Lung (tissue), 11 donors: ENCODE measurements at regions not wholly inside any gene's neighbourhood (a gene's known extent, or its start where the extent isn't known, plus 50 kb on each side); places are given as distances from the start of the nearest gene placed in this dataset.

ENCODE experiments used
- ATAC-seq: fragments of 200-7000 bp; cut with Tn5 transposase; one replicate; pipeline ENCODE4 v1.9.1; 2020; ENCODE audit warnings: moderate number of reproducible peaks; ENCODE audit not compliant: insufficient read depth, low FRiP score
- DNase-seq, 3 donors: peaks; one replicate each; pipeline ENCODE4 v3.0.0-alpha.2; 2013 to 2017
- H3K27ac ChIP-seq, 2 donors: one replicate each; pipeline ENCODE4 v1.5.1; 2013; ENCODE audit warnings: mild to moderate bottlenecking in 2 of 2, moderate library complexity in 2 of 2, control low read depth in 1 of 2, inconsistent platforms in 1 of 2, low read depth in 1 of 2, low read length in 1 of 2
- H3K27me3 ChIP-seq, 3 donors: one replicate each; pipeline ENCODE4 v1.5.1; 2013; ENCODE audit warnings: low read length in 2 of 3; ENCODE audit not compliant: control insufficient read depth in 3 of 3, insufficient read depth in 3 of 3
- H3K36me3 ChIP-seq, 4 donors: one replicate each; pipeline ENCODE4 v1.5.1; 2013; ENCODE audit warnings: low read length in 4 of 4, mild to moderate bottlenecking in 1 of 4, moderate library complexity in 1 of 4; ENCODE audit not compliant: control insufficient read depth in 4 of 4, insufficient read depth in 4 of 4
- H3K4me1 ChIP-seq, 5 donors: one replicate each; pipeline ENCODE4 v1.5.1; 2013; ENCODE audit warnings: low read length in 5 of 5, mild to moderate bottlenecking in 2 of 5, moderate library complexity in 1 of 5; ENCODE audit not compliant: control insufficient read depth in 5 of 5, insufficient read depth in 5 of 5
- H3K4me3 ChIP-seq: one replicate; pipeline ENCODE4 v1.5.1; 2013; ENCODE audit warnings: mild to moderate bottlenecking, control low read depth, moderate library complexity
- H3K9ac ChIP-seq, 2 donors: one replicate each; pipeline ENCODE4 v1.5.1; 2013; ENCODE audit warnings: low read length in 2 of 2, control low read depth in 1 of 2; ENCODE audit not compliant: insufficient read depth in 1 of 2
- H3K9me3 ChIP-seq, 4 donors: one replicate each; pipeline ENCODE4 v1.5.1; 2013; ENCODE audit warnings: low read length in 3 of 4, mild to moderate bottlenecking in 1 of 4, moderate library complexity in 1 of 4; ENCODE audit not compliant: control insufficient read depth in 4 of 4, insufficient read depth in 3 of 4
- WGBS, 2 donors: extraction: QIAGEN DNeasy Blood & Tissue Kit; methylation state at CpG; one replicate each; pipeline ENCODE4 v1.1.7; 2013; 5-methylcytosine and 5-hydroxymethylcytosine counted together
- TF ChIP-seq, protein P1 (sequence below): IDR thresholded peaks from 2 replicates; pipeline ENCODE4 v1.5.1; 2012; ENCODE audit warnings: mild to moderate bottlenecking; ENCODE audit errors: control extremely low read depth, extremely low read depth
- donor health status: control.
- donor health status: control.
- donor health status: Bipolar disorder and iron deficiency.
- donor health status: healthy.
- donor health status: DM: yes; HTN: yes; CAD: no.

DNA sequence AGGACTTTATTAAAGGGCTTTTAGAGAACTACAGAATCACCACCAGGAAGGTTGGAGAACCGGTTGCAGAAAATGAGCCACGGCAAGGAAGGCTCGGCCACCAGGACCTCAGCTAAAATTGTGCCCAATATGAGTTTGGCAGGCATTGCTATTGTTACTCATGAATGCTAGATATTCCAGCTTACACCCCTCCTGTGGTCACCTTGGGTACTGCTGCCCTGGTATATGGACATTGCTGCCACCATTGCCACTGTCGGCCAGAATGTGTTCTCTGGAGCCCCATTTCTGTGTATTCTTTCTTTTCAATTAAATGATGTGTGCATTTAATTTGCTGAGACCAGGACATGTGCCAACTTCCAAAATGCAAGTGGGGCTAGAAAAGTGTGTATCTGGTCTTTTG lies 626.7 kb upstream of the BOD1L1 start:
- H3K27ac ChIP-seq: no peak overlapping the region
- no peaks in the 10 kb centered on the region for H3K27me3 ChIP-seq
- H3K9ac ChIP-seq: no peak overlapping the region
- TF ChIP-seq, protein P1, sequence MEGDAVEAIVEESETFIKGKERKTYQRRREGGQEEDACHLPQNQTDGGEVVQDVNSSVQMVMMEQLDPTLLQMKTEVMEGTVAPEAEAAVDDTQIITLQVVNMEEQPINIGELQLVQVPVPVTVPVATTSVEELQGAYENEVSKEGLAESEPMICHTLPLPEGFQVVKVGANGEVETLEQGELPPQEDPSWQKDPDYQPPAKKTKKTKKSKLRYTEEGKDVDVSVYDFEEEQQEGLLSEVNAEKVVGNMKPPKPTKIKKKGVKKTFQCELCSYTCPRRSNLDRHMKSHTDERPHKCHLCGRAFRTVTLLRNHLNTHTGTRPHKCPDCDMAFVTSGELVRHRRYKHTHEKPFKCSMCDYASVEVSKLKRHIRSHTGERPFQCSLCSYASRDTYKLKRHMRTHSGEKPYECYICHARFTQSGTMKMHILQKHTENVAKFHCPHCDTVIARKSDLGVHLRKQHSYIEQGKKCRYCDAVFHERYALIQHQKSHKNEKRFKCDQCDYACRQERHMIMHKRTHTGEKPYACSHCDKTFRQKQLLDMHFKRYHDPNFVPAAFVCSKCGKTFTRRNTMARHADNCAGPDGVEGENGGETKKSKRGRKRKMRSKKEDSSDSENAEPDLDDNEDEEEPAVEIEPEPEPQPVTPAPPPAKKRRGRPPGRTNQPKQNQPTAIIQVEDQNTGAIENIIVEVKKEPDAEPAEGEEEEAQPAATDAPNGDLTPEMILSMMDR: no peak
- no peak overlapping the region for H3K4me3 ChIP-seq
- peaks cover 0 to 2% (median 0%) of the 10 kb centered on the region in 4 donors for H3K9me3 ChIP-seq
- 74 to 92% methylated on average over 4 of the region's 4 CpGs for whole genome bisulfite sequencing, 2 donors
- no peak for ATAC-seq
- H3K4me1 ChIP-seq: no peaks in the 10 kb centered on the region
- peak; percentile 5 to 29 (median 13) for DNase-seq
- no peaks in the 10 kb centered on the region for H3K36me3 ChIP-seq

DNA sequence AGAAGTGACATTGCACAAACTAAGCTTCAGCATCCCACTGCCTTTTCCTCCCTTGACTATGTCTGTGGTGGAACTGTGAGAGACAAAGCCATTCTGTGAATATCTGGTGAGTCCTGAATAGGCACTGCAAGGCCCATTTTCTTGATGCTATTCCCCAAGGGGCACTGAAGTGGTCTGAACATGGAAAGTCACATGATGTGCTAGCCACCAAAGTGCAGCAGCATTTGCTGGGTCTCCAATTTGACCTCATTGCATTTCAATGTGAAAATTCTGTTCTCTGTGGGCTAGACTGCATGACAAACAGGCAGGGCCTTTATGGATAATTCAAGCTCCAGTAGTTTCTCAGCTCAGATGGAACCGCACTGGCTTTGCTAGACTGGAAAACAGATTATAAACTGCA lies 627.4 kb upstream of the BOD1L1 start:
- WGBS, 2 donors: 97 to 98% methylated on average over 1 of the region's 1 CpG

DNA sequence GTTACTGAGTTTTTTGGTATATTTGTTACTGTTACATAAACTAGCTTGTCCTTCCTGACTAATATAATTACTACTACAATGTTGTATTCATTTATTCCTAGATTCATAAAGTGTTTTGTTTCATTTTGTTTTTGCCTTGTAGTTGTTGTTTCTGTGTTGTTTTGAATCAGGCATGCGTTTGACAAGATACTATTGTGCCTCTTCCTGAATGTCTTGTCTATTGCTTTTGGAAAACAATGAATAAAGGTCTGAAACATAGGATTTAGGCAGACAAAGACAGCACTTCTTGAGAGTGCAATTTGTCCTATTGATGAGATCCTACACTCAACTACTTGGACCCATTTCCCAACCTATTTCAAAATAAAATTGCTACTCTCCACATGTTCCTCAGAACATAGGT lies 630.4 kb upstream of the BOD1L1 start:
- Histone ChIP-seq H3K36me3 (no peaks in the 10 kb centered on the region), H3K9me3 (no peaks in the 10 kb centered on the region), H3K4me3 (no peak overlapping the region), H3K9ac (no peak overlapping the region), H3K27ac (no peak overlapping the region), H3K27me3 (no peaks in the 10 kb centered on the region), H3K4me1 (no peaks in the 10 kb centered on the region)
- ATAC-seq: no peak
- TF ChIP-seq, protein P1: no peak
- WGBS, 2 donors: 77 to 98% methylated on average over 1 of the region's 1 CpG
- DNase-seq: no peak

More for the DNA sequence above, 627.4 kb upstream of the BOD1L1 start:
- no peak overlapping the region for H3K27ac ChIP-seq
- DNase-seq: no peak
- H3K9ac ChIP-seq: no peak overlapping the region
- no peak for ATAC-seq
- TF ChIP-seq, protein P1: no peak
- H3K9me3 ChIP-seq: peaks cover 0 to 2% (median 0%) of the 10 kb centered on the region in 4 donors
- no peaks in the 10 kb centered on the region for H3K4me1 ChIP-seq
- no peak overlapping the region for H3K4me3 ChIP-seq
- H3K27me3 ChIP-seq: no peaks in the 10 kb centered on the region
- H3K36me3 ChIP-seq: no peaks in the 10 kb centered on the region

DNA sequence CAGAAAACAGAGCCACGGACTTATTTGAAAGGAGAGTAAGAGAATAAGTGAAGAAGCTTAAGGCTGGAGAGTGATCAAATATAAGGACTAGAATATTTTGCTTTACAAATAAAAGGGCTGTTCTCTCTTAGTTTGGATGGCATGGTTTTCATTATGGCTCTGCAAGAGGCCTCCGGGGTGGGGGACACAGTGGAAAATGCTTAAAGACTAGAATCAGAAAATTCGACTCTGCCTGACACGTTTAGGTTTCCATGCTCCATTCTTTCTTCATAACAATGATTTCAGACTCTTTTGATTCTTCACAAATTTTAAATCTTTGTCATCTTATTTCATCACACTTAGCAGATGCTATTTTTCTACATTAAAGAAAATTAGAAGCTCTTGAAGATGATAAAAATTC lies 632.4 kb upstream of the BOD1L1 start:
- no peak overlapping the region for H3K9ac ChIP-seq
- H3K9me3 ChIP-seq: no peaks in the 10 kb centered on the region
- no peaks in the 10 kb centered on the region for H3K36me3 ChIP-seq
- H3K4me3 ChIP-seq: no peak overlapping the region
- no peak overlapping the region for H3K27ac ChIP-seq
- H3K4me1 ChIP-seq: no peaks in the 10 kb centered on the region
- 82 to 93% methylated on average over 4 of the region's 4 CpGs for WGBS, 2 donors
- DNase-seq: no peak
- ATAC-seq: no peak
- TF ChIP-seq, protein P1: no peak
- no peaks in the 10 kb centered on the region for H3K27me3 ChIP-seq
